C4-2B (cell line): ENCODE measurements at regions not wholly inside any gene's neighbourhood (a gene's known extent, or its start where the extent isn't known, plus 50 kb on each side); places are given as distances from the start of the nearest gene placed in this dataset.

Source experiments
- H3K27ac ChIP-seq: fragments of 450-650 bp; 2 replicates; pipeline ENCODE4 v1.5.1; 2017
- ZFX ChIP-seq: fragments of 450-650 bp; IDR thresholded peaks from 2 replicates; pipeline ENCODE4 v1.6.1; 2017
- TF ChIP-seq, protein P1 (sequence below): fragments of 450-650 bp; conservative IDR thresholded peaks from 2 replicates; pipeline ENCODE4 v1.5.1; 2017; ENCODE audit warnings: mild to moderate bottlenecking

DNA sequence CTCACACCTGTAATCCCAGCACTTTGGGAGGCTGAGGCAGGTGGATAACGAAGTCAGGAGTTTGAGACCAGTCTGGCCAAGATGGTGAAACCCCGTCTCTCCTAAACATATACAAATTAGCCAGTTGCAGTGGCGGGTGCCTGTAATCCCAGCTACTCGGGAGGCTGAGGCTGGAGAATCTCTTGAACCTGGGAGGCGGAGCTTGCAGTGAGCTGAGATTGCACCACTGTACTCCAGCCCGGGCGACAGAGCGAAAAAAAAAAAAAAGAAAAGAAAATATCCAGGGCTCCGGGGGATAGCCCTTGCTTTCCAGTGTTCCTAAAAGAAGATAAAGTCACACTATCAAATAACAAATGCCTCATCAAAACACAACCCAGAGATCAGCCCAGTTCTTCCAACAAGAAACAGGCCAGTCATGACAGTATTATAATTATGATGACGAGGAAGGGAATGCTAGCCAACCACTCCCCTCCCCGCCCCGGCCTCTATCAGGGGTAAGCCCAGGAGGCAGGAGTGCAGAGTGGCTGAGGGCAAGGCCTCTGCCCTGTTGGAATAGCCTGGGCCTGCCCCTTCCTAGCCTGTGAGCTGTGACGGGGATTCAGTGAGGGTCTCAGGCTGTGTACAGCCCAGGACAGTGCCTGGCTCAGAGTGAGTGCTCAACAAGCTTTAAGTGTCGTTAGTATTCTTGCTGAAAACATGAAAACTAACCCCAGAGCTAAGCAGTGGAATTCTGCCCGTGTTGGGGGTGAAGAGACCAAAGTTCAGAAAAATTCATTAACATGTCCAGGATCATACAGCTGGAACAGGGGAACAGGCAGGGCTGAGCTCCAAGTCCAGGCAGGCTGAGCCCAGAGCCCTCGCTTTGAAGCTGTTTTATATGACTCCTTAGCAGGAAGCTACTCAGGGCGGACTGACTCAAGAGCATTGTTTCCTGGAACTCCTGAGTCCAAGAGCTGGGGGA, 54.3 kb downstream of the FAM241B start:
- TF ChIP-seq, protein P1, sequence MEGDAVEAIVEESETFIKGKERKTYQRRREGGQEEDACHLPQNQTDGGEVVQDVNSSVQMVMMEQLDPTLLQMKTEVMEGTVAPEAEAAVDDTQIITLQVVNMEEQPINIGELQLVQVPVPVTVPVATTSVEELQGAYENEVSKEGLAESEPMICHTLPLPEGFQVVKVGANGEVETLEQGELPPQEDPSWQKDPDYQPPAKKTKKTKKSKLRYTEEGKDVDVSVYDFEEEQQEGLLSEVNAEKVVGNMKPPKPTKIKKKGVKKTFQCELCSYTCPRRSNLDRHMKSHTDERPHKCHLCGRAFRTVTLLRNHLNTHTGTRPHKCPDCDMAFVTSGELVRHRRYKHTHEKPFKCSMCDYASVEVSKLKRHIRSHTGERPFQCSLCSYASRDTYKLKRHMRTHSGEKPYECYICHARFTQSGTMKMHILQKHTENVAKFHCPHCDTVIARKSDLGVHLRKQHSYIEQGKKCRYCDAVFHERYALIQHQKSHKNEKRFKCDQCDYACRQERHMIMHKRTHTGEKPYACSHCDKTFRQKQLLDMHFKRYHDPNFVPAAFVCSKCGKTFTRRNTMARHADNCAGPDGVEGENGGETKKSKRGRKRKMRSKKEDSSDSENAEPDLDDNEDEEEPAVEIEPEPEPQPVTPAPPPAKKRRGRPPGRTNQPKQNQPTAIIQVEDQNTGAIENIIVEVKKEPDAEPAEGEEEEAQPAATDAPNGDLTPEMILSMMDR: no peak
- TF ChIP-seq ZFX: no peak
- peak overlapping the region; percentile 75 for H3K27ac ChIP-seq

DNA sequence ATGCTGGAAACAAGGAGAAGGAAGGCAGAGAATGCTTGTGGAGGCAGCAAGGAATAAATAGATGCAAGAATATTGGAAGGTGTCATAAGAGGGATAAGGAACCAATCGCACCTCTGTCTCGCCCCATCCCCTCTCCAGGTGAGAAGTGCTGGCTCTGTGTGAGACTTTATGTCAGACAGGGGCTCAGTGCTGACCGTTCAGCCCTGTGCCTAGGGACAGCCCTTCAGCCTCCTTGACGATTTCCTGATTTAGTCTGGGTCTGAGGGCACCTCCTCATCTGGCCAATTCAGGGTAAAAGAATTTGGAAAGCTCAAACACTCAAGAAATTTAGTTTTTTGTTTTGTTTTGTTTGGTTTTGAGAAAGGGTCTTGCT, 54.9 kb downstream of the FAM241B start:
- no peak for TF ChIP-seq ZFX
- TF ChIP-seq, protein P1: no peak
- peak overlapping the region; percentile 75 for H3K27ac ChIP-seq

DNA sequence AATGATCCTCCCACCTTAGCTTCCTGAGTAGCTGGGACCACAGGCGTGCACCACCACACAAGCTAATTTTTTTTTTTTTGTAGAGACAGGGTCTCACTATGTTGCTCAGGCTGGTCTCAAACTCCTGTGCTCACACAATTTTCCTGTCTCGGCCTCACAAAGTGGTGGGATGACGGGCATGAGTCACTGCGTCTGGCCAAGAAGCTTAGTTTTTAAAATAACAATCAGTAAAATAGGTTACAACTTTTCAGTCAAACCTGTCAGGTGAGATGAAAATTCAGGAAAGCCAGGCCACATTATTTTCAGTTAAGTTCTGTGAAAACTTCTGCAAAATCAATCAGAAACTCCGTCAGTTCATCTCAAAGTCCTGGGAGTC, 55.4 kb downstream of the FAM241B start:
- H3K27ac ChIP-seq: peak overlapping the region; percentile 75
- TF ChIP-seq ZFX: no peak
- TF ChIP-seq, protein P1: no peak

- TF ChIP-seq, protein P1: no peak
- TF ChIP-seq ZFX: peak; percentile 45; the same call in 1 of the 2 replicates
Observed at GRCh38 chr10:69685802-69686585, 55.9 kb downstream of the FAM241B start.

GRCh38 chr10:69686866-69687265, 56.8 kb downstream of the FAM241B start:
- peak overlapping the region; percentile 75 for H3K27ac ChIP-seq
- TF ChIP-seq, protein P1: no peak
- TF ChIP-seq ZFX: no peak

More at GRCh38 chr10:69685802-69686585, 55.9 kb downstream of the FAM241B start:
- peak overlapping the region; percentile 75 for H3K27ac ChIP-seq

DNA sequence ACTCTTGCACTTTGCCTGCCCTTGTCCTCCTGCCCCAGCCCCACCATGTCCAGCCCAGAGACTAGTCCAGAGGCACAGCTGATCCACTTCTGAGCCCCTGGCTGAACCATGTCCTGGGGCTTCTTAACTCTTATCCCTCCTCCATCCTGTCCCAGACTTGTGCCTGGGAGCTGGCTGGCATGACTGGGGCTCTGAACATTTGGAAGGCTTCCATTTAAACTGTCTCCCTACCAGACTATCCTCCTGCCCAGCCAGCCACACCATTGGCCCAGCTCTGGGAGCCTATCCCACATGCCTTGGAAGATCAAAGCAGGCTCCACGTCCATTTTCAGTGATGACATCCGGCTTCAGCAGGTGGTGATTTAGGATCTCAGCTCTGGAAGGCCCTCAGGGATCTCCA, 57.4 kb downstream of the FAM241B start:
- TF ChIP-seq, protein P1: no peak
- no peak for TF ChIP-seq ZFX
- H3K27ac ChIP-seq: peak overlapping the region; percentile 75

GRCh38 chr10:69692267-69692666, 62.2 kb downstream of the FAM241B start:
- no peak overlapping the region for H3K27ac ChIP-seq
- TF ChIP-seq ZFX: no peak
- TF ChIP-seq, protein P1: no peak
